Erythroblast (primary cell): ENCODE measurements at regions not wholly inside any gene's neighbourhood (a gene's known extent, or its start where the extent isn't known, plus 50 kb on each side); places are given as distances from the start of the nearest gene placed in this dataset.

Experiments
- GATA1 ChIP-seq: IDR thresholded peaks from 2 replicates; pipeline ENCODE4 v1.6.1; 2011; ENCODE audit warnings: low read depth, mild to moderate bottlenecking, control low read depth, low read length, moderate library complexity
- POLR2A ChIP-seq: IDR thresholded peaks from 2 replicates; pipeline ENCODE4 v1.6.1; 2011; ENCODE audit warnings: mild to moderate bottlenecking, low read length

DNA sequence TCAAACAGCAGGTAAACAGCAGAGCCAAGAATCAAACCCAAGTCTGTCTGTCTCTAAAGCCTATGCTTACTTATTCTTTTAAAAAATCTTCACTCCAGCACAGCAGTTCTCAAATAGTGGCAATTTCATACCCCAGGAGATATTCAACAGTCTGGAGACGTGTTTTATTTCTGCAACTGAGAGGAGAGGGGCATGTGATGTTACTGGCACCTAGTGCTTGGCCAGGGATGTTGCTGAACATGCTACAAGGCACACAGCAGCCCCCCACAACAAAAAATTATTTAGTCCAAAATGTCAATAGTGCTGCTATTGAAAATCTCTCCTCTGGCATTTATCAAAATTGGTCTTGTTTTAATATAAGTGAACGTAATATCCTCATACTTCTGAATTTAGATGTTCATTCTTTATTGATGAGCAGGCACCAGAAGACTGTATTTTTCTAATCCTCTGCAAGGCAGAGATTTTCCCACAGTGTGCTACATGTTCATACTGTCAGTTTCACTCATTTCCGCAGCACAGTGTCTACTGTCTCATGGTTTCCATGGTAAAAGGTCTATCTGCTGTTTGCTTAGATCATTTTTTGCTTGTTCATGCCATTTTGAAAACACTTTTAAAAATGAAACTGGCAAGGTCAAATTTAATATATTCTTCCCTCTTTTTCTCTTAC is 90.5 kb downstream of the LRATD1 start:
- TF ChIP-seq POLR2A (no peak), GATA1 (no peak)
